ENCODE measurements at regions not wholly inside any gene's neighbourhood (a gene's known extent, or its start where the extent isn't known, plus 50 kb on each side); places are given as distances from the start of the nearest gene placed in this dataset.

DNA sequence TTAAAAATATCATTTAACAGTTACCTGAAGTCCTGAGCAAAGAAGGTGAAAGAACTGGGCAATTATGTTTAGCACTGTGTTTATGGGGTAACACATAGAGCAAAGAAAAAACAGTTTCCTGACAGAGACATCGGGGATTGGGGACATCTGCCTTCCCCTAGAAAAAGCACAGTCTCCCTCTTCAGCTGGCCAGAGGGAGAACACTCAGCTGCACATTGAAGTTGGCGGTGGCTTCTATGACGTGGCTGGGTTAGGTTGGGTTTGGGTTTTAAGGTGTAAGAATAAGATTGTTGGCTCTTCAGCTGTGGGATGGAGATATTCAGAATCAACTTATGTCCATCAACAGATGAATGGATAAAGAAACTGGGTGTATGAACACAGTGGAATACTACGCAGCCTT is 124.0 kb upstream of the DTNBP1 start:
- no peak overlapping the region for H2AFZ ChIP-seq (ENCODE audit: control insufficient read depth, low read depth, low read length)
- no peak overlapping the region for H3K4me3 ChIP-seq
- H3K27me3 ChIP-seq (replicated peaks in 1 of 2; ENCODE audit: control insufficient read depth in 2 of 2, insufficient read depth in 2 of 2, low read length in 1 of 2): no peaks in the 10 kb centered on the region
- WGBS (ENCODE audit: insufficient coverage, insufficient replicate concordance, low lambda C conversion rate, missing lambda C conversion rate): 45% methylated on average over 4 of the region's 4 CpGs
- no peak for TF ChIP-seq HDAC2 (IDR thresholded peaks at IDR 0.05)
- TF ChIP-seq SMARCA5 (IDR thresholded peaks at IDR 0.05): no peak
- TF ChIP-seq RB1 (IDR thresholded peaks at IDR 0.05; ENCODE audit: borderline replicate concordance): no peak
- no peak for TF ChIP-seq ZNF687 (IDR thresholded peaks at IDR 0.05)
- TF ChIP-seq SIX5 (IDR thresholded peaks at IDR 0.05; ENCODE audit: low read depth, low read length, severe bottlenecking): no peak
- no peak for TF ChIP-seq PRDM15 (CRISPR knock-in tag; IDR thresholded peaks at IDR 0.05)
- no peak for DNase-seq (ENCODE audit: low read depth, low spot score)
- H3K79me2 ChIP-seq (ENCODE audit: control insufficient read depth, insufficient read depth, low read length): no peaks in the 10 kb centered on the region
- SMC1A ChIA-PET (ENCODE audit: uncharacterized antibody, unreplicated experiment): interaction anchor here (1.1 to 1.3 kb wide), 3 partner anchors 10 to 114 kb away, joined by 3 to 4 read pairs (median 4); no protein-coding TSS in a partner anchor
- no peaks in the 10 kb centered on the region for H4K20me1 ChIP-seq (ENCODE audit: control insufficient read depth, insufficient read depth)
- no peaks in the 10 kb centered on the region for H3K36me3 ChIP-seq (ENCODE audit: control insufficient read depth in 2 of 2, insufficient read depth in 2 of 2, low read length in 1 of 2)
- H3K27ac ChIP-seq (ENCODE audit: control insufficient read depth, insufficient read depth): no peak overlapping the region
- no peak overlapping the region for H3K4me2 ChIP-seq (ENCODE audit: control insufficient read depth, insufficient read depth)
- RAD21 ChIA-PET (ENCODE audit: unreplicated experiment): interaction anchor here (0.9 to 1.1 kb wide), 2 partner anchors 87 to 96 kb away, joined by 3 read pairs; no protein-coding TSS in a partner anchor
- no peaks in the 10 kb centered on the region for H3K4me1 ChIP-seq (ENCODE audit: control insufficient read depth, insufficient read depth, low read length)
- no peak overlapping the region for H3K9ac ChIP-seq (ENCODE audit: control insufficient read depth, insufficient read depth, low read length)
- no peak for ATAC-seq
- FAIRE-seq: no peak
- CTCF ChIA-PET: no interaction called here
- in situ Hi-C loops (cut with MboI) (no loop called here), intact Hi-C loops (cut with micrococcal nuclease; ENCODE audit: unreplicated experiment) (no loop called here)
- POLR2A ChIA-PET: interaction anchor here (1.4 kb wide), 1 partner anchor 14 kb away, joined by 3 read pairs; no protein-coding TSS in a partner anchor
- no TSS peak for BruUV-seq (replicated peaks)
- H3K9me3 ChIP-seq (replicated peaks; ENCODE audit: control insufficient read depth, insufficient read depth, low read length): no peaks in the 10 kb centered on the region; the same call in 2 of the 3 replicates

Data from GM12878 (cell line).